Progenitor cell of endocrine pancreas (in vitro differentiated cells): ENCODE measurements at regions not wholly inside any gene's neighbourhood (a gene's known extent, or its start where the extent isn't known, plus 50 kb on each side); places are given as distances from the start of the nearest gene placed in this dataset.

Experiments used
- DNase-seq: peaks from one replicate; pipeline ENCODE4 v3.0.0; 2021; ENCODE audit warnings: low spot score; ENCODE audit not compliant: unreplicated experiment
- H3K27ac Mint-ChIP-seq: 2 replicates; pipeline ENCODE4 v1.8.0; 2021; ENCODE audit warnings: mild to moderate bottlenecking, moderate library complexity, mixed read lengths
- H3K27me3 Mint-ChIP-seq: 2 replicates; pipeline ENCODE4 v1.8.0; 2021; ENCODE audit warnings: mixed read lengths
- H3K36me3 Mint-ChIP-seq: 2 replicates; pipeline ENCODE4 v1.8.0; 2022; ENCODE audit warnings: mixed read lengths; ENCODE audit not compliant: insufficient read depth
- H3K4me1 Mint-ChIP-seq: 2 replicates; pipeline ENCODE4 v1.8.0; 2021; ENCODE audit warnings: low read depth, mixed read lengths
- H3K4me3 Mint-ChIP-seq: 2 replicates; pipeline ENCODE4 v1.8.0; 2021; ENCODE audit warnings: low read depth, mild to moderate bottlenecking, moderate library complexity, mixed read lengths
- H3K9me3 Mint-ChIP-seq: 2 replicates; pipeline ENCODE4 v1.8.0; 2021; ENCODE audit warnings: low read depth, mixed read lengths
- TF ChIP-seq, protein P1 (sequence below): fragments of 200-600 bp; sonication (generic); IDR thresholded peaks from one replicate; pipeline ENCODE4 v1.5.0; 2021; ENCODE audit warnings: antibody characterized with exemption, mild to moderate bottlenecking; ENCODE audit not compliant: unreplicated experiment

DNA sequence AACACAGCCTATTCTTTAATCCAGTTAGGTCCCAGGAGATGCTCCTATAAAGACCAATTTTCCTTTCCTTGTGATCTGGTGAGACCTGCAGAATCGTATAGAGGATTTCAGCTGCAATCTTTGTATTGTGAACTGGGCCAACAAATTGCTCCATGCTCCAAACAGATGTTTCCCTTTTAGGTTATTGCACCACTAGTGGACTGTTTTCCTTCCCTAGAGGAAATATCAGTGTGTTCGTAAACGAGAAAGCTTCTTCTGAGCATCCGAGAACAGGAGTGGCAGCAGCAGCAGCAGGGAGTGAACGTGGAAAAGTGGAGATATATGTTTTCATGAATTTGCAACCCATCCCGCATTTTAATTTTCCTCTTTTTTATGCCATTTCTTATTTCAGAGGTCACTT lies 344.1 kb upstream of the PDE3A start:
- peaks cover 15% of the 10 kb centered on the region for H3K9me3 Mint-ChIP-seq
- H3K36me3 Mint-ChIP-seq: peaks cover 10% of the 10 kb centered on the region
- H3K27me3 Mint-ChIP-seq: no peaks in the 10 kb centered on the region
- H3K4me1 Mint-ChIP-seq: peaks cover 19% of the 10 kb centered on the region
- TF ChIP-seq, protein P1, sequence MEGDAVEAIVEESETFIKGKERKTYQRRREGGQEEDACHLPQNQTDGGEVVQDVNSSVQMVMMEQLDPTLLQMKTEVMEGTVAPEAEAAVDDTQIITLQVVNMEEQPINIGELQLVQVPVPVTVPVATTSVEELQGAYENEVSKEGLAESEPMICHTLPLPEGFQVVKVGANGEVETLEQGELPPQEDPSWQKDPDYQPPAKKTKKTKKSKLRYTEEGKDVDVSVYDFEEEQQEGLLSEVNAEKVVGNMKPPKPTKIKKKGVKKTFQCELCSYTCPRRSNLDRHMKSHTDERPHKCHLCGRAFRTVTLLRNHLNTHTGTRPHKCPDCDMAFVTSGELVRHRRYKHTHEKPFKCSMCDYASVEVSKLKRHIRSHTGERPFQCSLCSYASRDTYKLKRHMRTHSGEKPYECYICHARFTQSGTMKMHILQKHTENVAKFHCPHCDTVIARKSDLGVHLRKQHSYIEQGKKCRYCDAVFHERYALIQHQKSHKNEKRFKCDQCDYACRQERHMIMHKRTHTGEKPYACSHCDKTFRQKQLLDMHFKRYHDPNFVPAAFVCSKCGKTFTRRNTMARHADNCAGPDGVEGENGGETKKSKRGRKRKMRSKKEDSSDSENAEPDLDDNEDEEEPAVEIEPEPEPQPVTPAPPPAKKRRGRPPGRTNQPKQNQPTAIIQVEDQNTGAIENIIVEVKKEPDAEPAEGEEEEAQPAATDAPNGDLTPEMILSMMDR: no peak
- H3K4me3 Mint-ChIP-seq: no peak overlapping the region
- no peak for DNase-seq
- no peak overlapping the region for H3K27ac Mint-ChIP-seq

DNA sequence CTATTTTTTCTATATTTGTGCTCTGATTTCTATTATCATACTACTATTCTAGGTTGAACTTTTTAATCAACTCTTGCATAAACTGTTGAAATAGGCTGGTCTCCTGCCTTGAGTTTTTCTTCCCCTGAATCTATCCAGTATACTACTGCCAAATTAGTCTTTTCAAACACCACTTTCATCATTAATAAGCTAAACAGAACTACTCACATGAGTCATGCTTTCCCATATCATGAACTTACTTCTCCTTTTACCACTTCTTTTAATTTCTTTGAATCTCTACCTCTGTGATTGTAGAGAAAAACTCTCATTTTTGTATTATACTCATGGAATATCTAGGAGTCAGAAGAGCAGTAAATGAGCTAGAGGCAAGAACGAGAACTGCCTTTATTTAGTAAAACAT lies 340.3 kb upstream of the PDE3A start:
- TF ChIP-seq, protein P1: no peak
- Mint-ChIP-seq H3K9me3 (peaks cover 13% of the 10 kb centered on the region), H3K4me3 (no peak overlapping the region), H3K27me3 (no peaks in the 10 kb centered on the region), H3K27ac (no peak overlapping the region), H3K4me1 (peaks cover 26% of the 10 kb centered on the region), H3K36me3 (peaks cover 9% of the 10 kb centered on the region)
- DNase-seq: no peak

DNA sequence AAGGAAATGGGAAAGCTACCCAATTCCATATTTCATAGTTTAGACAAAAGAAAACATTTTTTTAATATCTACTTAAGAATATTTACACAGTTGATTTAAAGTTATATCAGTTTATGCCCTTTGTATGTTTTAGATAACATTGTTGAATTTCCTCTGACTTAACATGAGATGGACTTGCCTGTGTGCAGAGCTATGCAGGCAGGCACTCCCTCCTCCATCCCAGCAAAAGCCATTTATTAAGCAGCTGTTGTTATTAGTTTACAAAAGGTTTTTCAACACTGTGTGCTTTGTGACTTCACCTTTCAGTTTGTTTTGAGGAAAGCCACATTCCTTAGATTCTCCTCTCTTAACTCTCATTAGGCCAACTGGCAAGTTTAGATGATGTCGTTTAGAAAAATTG lies 337.5 kb upstream of the PDE3A start:
- Mint-ChIP-seq H3K27me3 (no peaks in the 10 kb centered on the region), H3K4me1 (peaks cover 28% of the 10 kb centered on the region), H3K27ac (peak overlapping the region; percentile 96), H3K4me3 (peak overlapping the region; percentile 17), H3K36me3 (peaks cover 15% of the 10 kb centered on the region), H3K9me3 (peaks cover 26% of the 10 kb centered on the region)
- TF ChIP-seq, protein P1: no peak
- DNase-seq: no peak

DNA sequence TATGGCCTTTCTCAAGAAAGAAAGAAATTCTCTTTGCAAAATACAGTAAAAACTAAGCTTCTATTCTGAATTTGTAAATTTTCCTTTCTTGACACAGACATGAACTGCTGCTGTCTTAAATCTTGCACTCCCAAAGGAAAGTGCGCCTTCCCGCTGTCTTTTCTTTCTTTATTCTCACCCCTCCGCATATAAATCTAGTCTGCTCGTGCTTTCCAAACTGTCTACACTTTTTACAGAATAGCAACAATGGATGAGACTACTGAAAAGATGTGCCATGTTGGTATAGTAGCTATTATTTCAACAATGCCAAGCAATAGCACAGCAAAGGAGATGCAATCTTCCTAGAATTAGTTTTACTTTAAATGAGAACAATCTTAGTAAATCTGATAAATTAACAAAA lies 328.8 kb upstream of the PDE3A start:
- Mint-ChIP-seq H3K27ac (no peak overlapping the region), H3K36me3 (peaks cover 1% of the 10 kb centered on the region), H3K9me3 (peaks cover 3% of the 10 kb centered on the region), H3K27me3 (no peaks in the 10 kb centered on the region), H3K4me1 (peaks cover 11% of the 10 kb centered on the region), H3K4me3 (no peak overlapping the region)
- DNase-seq: no peak
- TF ChIP-seq, protein P1: no peak

DNA sequence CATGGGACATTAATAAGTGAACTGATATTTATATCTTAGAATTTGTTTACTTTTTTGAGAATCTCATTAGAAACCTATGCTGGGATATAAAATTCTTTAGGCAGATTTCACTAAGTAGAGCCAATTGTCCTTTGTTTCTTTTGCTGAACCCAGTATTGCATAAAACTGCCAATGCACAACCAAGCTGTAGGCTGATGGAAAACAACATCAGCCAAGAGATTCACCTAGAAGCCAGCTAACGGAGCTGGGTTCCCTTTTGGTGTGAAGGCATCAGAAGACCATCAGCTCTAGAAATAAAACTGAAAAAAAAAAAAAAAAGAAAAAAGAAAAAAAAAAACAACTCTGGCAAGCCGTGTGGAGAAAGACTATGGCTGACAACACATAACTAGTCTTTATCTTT lies 328.2 kb upstream of the PDE3A start:
- Mint-ChIP-seq H3K27me3 (no peaks in the 10 kb centered on the region), H3K4me3 (no peak overlapping the region), H3K36me3 (no peaks in the 10 kb centered on the region), H3K9me3 (peaks cover under 1% of the 10 kb centered on the region), H3K27ac (no peak overlapping the region), H3K4me1 (peaks cover 11% of the 10 kb centered on the region)
- DNase-seq: no peak
- TF ChIP-seq, protein P1: no peak
